SU-DHL-6 (cell line): ENCODE measurements at regions not wholly inside any gene's neighbourhood (a gene's known extent, or its start where the extent isn't known, plus 50 kb on each side); places are given as distances from the start of the nearest gene placed in this dataset.

Source experiments
- H2AFZ ChIP-seq: fragments of 200-600 bp; sonication (generic); 2 replicates; pipeline ENCODE4 v1.6.1; 2014; ENCODE audit warnings: low read depth, mild to moderate bottlenecking, moderate library complexity, mixed read lengths, antibody characterized with exemption, low read length; ENCODE audit not compliant: severe bottlenecking
- H3F3A ChIP-seq: fragments of 200-600 bp; shearing (Covaris generic); 2 replicates; pipeline ENCODE4 v1.6.0; 2016; ENCODE audit warnings: antibody characterized with exemption, mild to moderate bottlenecking; ENCODE audit not compliant: insufficient read depth
- H3K27ac ChIP-seq: fragments of 200-600 bp; sonication (generic); 2 replicates; pipeline ENCODE4 v1.5.1; 2016; ENCODE audit warnings: low read depth, mild to moderate bottlenecking, low read length, moderate library complexity, mixed read lengths
- H3K27me3 ChIP-seq: fragments of 200-600 bp; sonication (generic), shearing (Covaris generic); 2 replicates; pipeline ENCODE4 v1.6.0; 2014; ENCODE audit warnings: mild to moderate bottlenecking, low read length
- H3K36me3 ChIP-seq: fragments of 200-600 bp; sonication (generic); 2 replicates; pipeline ENCODE4 v1.6.1; 2014; ENCODE audit warnings: mild to moderate bottlenecking, low read length, mixed read lengths
- H3K4me2 ChIP-seq: fragments of 300-600, 200-600 bp; shearing (Covaris generic), sonication (generic); 2 replicates; pipeline ENCODE4 v1.6.0; 2014; ENCODE audit warnings: low read length, low read depth, mild to moderate bottlenecking; ENCODE audit not compliant: poor library complexity, severe bottlenecking
- H3K4me3 ChIP-seq: fragments of 200-600 bp; sonication (generic); 2 replicates; pipeline ENCODE4 v1.5.1; 2014; ENCODE audit warnings: antibody characterized with exemption, low read length, mild to moderate bottlenecking, mixed read lengths; ENCODE audit not compliant: insufficient read depth, poor library complexity, severe bottlenecking
- H3K79me2 ChIP-seq: fragments of 200-600 bp; sonication (generic); 2 replicates; pipeline ENCODE4 v1.6.1; 2014; ENCODE audit warnings: mild to moderate bottlenecking, low read length, moderate library complexity; ENCODE audit not compliant: insufficient read depth
- H3K9ac ChIP-seq: fragments of 200-600 bp; sonication (generic); 2 replicates; pipeline ENCODE4 v1.7.0; 2014; ENCODE audit warnings: mild to moderate bottlenecking, low read length
- H3K9me2 ChIP-seq: fragments of 200-600 bp; sonication (generic); replicated peaks from 2 replicates; pipeline ENCODE4 v1.6.1; 2014; ENCODE audit warnings: low read length; ENCODE audit not compliant: insufficient read depth
- H3K9me3 ChIP-seq: fragments of 200-600 bp; sonication (generic); 2 replicates; pipeline ENCODE4 v1.6.1; 2014; ENCODE audit warnings: low read length, mixed read lengths; ENCODE audit not compliant: insufficient read depth
- H4K20me1 ChIP-seq: fragments of 200-600 bp; sonication (generic); 2 replicates; pipeline ENCODE4 v1.6.1; 2014; ENCODE audit warnings: low read depth, mild to moderate bottlenecking, antibody characterized with exemption, low read length, moderate library complexity, mixed read lengths
- EZH2phosphoT487 ChIP-seq: fragments of 200-600 bp; sonication (generic), shearing (Covaris generic); conservative IDR thresholded peaks from 2 replicates; pipeline ENCODE4 v1.6.1; 2018; ENCODE audit warnings: mild to moderate bottlenecking, antibody characterized with exemption, low read length, moderate library complexity, mixed read lengths
- TF ChIP-seq, protein P1 (sequence below): fragments of 200-600 bp; sonication (generic); IDR thresholded peaks from one replicate; pipeline ENCODE4 v1.5.1; 2017; ENCODE audit warnings: antibody characterized with exemption, mild to moderate bottlenecking, low read length, moderate library complexity; ENCODE audit not compliant: insufficient read depth, poor library complexity, severe bottlenecking

DNA sequence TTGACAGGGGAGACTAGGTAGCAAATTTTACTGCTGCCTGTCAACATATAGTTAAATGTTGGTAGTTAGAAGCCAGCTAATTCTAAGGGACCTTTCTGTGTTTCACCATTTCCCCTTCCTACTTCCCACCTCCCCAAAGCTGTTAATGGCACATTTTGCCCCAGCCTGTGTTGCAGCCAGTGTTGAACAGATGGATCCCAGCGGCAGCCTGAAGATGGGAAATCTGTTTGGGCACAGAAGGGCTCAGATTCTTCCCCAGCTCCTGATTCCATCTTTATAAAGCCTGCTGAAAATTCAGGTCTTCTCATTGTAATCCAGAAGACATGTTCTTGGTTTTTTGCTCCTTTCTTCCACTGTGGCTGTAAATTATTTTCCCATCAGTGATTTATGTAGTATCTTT, 89.0 kb downstream of the SPRY1 start:
- Histone ChIP-seq H3K9me3 (no peaks in the 10 kb centered on the region), H3K27ac (no peak overlapping the region), H4K20me1 (no peaks in the 10 kb centered on the region), H3F3A (no peaks in the 10 kb centered on the region), H3K36me3 (no peaks in the 10 kb centered on the region), H3K4me2 (no peak overlapping the region), H2AFZ (no peak overlapping the region), H3K4me3 (no peak overlapping the region), H3K9ac (no peak overlapping the region), H3K79me2 (no peaks in the 10 kb centered on the region), H3K27me3 (no peaks in the 10 kb centered on the region), H3K9me2 (no peaks in the 10 kb centered on the region)
- TF ChIP-seq, protein P1, sequence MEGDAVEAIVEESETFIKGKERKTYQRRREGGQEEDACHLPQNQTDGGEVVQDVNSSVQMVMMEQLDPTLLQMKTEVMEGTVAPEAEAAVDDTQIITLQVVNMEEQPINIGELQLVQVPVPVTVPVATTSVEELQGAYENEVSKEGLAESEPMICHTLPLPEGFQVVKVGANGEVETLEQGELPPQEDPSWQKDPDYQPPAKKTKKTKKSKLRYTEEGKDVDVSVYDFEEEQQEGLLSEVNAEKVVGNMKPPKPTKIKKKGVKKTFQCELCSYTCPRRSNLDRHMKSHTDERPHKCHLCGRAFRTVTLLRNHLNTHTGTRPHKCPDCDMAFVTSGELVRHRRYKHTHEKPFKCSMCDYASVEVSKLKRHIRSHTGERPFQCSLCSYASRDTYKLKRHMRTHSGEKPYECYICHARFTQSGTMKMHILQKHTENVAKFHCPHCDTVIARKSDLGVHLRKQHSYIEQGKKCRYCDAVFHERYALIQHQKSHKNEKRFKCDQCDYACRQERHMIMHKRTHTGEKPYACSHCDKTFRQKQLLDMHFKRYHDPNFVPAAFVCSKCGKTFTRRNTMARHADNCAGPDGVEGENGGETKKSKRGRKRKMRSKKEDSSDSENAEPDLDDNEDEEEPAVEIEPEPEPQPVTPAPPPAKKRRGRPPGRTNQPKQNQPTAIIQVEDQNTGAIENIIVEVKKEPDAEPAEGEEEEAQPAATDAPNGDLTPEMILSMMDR, result no peak
- no peak for TF ChIP-seq EZH2phosphoT487

DNA sequence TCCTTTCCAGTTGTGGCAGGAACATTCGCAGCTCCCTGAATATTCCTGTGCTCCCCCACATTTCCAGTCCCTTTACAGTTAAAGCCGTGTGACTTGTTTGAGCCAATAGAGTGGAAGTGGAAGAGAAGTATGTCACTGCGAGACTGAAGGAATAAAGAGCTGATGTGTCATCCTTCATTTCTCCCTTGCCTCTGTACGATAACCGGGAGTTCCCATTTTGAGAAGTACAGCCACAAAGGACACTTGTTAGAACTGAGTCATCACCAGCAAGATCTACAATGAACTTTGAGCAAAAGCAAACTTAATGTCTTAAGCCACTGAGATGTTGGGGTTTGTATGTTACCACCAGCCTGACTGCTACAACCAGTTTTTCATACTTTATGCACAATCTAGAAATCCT, 92.3 kb downstream of the SPRY1 start:
- Histone ChIP-seq H3K79me2 (no peaks in the 10 kb centered on the region), H3K36me3 (no peaks in the 10 kb centered on the region), H3K27me3 (no peaks in the 10 kb centered on the region), H3F3A (no peaks in the 10 kb centered on the region), H3K4me2 (no peak overlapping the region), H4K20me1 (no peaks in the 10 kb centered on the region), H3K27ac (no peak overlapping the region), H2AFZ (no peak overlapping the region), H3K9me2 (no peaks in the 10 kb centered on the region), H3K9me3 (no peaks in the 10 kb centered on the region), H3K4me3 (no peak overlapping the region), H3K9ac (no peak overlapping the region)
- no peak for TF ChIP-seq EZH2phosphoT487

DNA sequence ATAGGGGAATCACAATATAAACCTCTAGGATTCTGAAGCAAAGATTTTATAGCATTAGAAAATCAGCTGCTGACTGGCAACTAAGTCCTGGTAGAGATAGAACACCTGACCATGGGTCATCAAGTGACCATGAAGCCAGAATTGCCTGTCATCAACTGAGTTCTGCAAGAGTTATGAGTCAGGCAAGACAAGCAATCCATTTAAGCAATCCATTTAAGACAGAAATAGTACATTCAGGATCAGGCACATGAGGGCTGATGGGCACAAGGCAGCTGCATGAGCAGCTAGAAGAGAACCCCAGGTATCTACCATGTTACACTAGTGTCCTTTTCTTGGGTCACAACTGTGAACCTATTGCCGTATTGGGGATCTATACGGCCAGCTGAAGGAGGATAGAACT, 98.9 kb downstream of the SPRY1 start:
- no peak overlapping the region for H3K27ac ChIP-seq
- H3K79me2 ChIP-seq, result no peaks in the 10 kb centered on the region
- H3K27me3 ChIP-seq, result no peaks in the 10 kb centered on the region
- TF ChIP-seq EZH2phosphoT487, result no peak
- TF ChIP-seq, protein P1, result no peak
- no peak overlapping the region for H3K9ac ChIP-seq
- no peak overlapping the region for H3K4me2 ChIP-seq
- H3K9me2 ChIP-seq, result no peaks in the 10 kb centered on the region
- H3K4me3 ChIP-seq, result no peak overlapping the region
- no peaks in the 10 kb centered on the region for H4K20me1 ChIP-seq
- no peak overlapping the region for H2AFZ ChIP-seq
- no peaks in the 10 kb centered on the region for H3F3A ChIP-seq
- H3K36me3 ChIP-seq, result no peaks in the 10 kb centered on the region
- H3K9me3 ChIP-seq, result no peaks in the 10 kb centered on the region

DNA sequence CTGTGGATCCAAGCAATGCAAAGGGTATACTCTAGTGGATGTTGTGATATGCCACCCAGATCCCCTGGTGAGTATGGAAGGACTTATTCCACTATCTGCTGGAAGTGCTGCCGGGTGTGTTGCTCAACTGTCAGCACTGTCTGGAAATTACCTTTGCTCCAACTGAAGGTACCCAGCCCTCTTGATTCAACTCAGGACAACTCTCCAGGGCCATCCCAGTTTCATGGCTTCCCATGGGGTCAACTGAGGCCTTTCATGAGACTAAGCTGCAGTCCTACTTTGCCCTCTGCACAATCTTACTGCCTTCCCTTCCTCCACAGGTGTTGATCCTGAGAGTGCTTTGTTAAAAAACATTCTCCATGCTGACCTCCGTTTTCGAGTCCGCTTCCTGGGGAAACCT, 99.8 kb downstream of the SPRY1 start:
- Histone ChIP-seq H3K27ac (no peak overlapping the region), H3K9me2 (no peaks in the 10 kb centered on the region), H2AFZ (no peak overlapping the region), H3K4me3 (no peak overlapping the region), H4K20me1 (no peaks in the 10 kb centered on the region), H3K79me2 (no peaks in the 10 kb centered on the region), H3K9ac (no peak overlapping the region), H3K36me3 (no peaks in the 10 kb centered on the region), H3K9me3 (no peaks in the 10 kb centered on the region), H3K27me3 (no peaks in the 10 kb centered on the region), H3K4me2 (no peak overlapping the region), H3F3A (no peaks in the 10 kb centered on the region)
- no peak for TF ChIP-seq EZH2phosphoT487
- TF ChIP-seq, protein P1, result no peak
